Endothelial cell of umbilical vein (primary cell): ENCODE measurements at regions not wholly inside any gene's neighbourhood (a gene's known extent, or its start where the extent isn't known, plus 50 kb on each side); places are given as distances from the start of the nearest gene placed in this dataset.

Source experiments
- BruUV-seq: library from RNA; stranded (reverse); fragments of 400-500 nt; replicated peaks from 2 replicates; lab custom pipeline; 2021; lab: Mats Ljungman, UMichigan
- CTCF ChIA-PET: fragments of 300-600, 350-600 bp; sonication (Branson Sonifier 250); formaldehyde crosslinking; loops from one replicate; lab custom pipeline; 2021; ENCODE audit warnings: antibody characterized with exemption, inconsistent platforms; lab: Charles Lee
- POLR2A ChIA-PET: fragments of 300-600, 350-600 bp; sonication (Branson Sonifier 250); formaldehyde crosslinking; loops from one replicate; lab custom pipeline; 2021; ENCODE audit warnings: antibody characterized with exemption, inconsistent platforms; lab: Charles Lee
- DNase-seq: peaks from one replicate; pipeline ENCODE4 v3.0.0-alpha.2; 2011; ENCODE audit warnings: low read depth, low spot score
- FAIRE-seq: peaks from 2 replicates; lab custom pipeline; 2011; peaks lifted over from hg19 to GRCh38; lab: Jason Lieb, UNC
- H2AFZ ChIP-seq: 2 replicates; pipeline ENCODE4 v1.6.0; 2012; ENCODE audit warnings: low read depth, low read length, control low read depth, inconsistent platforms
- H3K27ac ChIP-seq: 2 replicates; pipeline ENCODE4 v1.5.1; 2011; ENCODE audit warnings: low read depth, mild to moderate bottlenecking, control low read depth, low read length, moderate library complexity; ENCODE audit not compliant: insufficient read depth
- H3K27me3 ChIP-seq, 2 experiments: 2 replicates each; pipeline versions ENCODE4 v1.6.0 to v1.6.1; 2011; ENCODE audit warnings: low read length in 2 of 2, mixed read lengths in 1 of 2; ENCODE audit not compliant: control insufficient read depth in 2 of 2, insufficient read depth in 2 of 2
- H3K36me3 ChIP-seq, 2 experiments: 2 replicates in 1 of 2; 3 replicates in 1 of 2; pipeline ENCODE4 v1.5.1; 2011; ENCODE audit warnings: low read length in 2 of 2, mild to moderate bottlenecking in 1 of 2, moderate library complexity in 1 of 2; ENCODE audit not compliant: control insufficient read depth in 2 of 2, insufficient read depth in 2 of 2; ENCODE audit errors: extremely low read depth in 1 of 2
- H3K4me1 ChIP-seq: 3 replicates; pipeline ENCODE4 v1.5.1; 2011; ENCODE audit warnings: mild to moderate bottlenecking, low read length; ENCODE audit not compliant: control insufficient read depth, insufficient read depth; ENCODE audit errors: extremely low read depth
- H3K4me2 ChIP-seq: 2 replicates; pipeline ENCODE4 v1.6.1; 2011; ENCODE audit warnings: low read length, control low read depth, mixed read lengths; ENCODE audit not compliant: insufficient read depth
- H3K4me3 ChIP-seq, 3 experiments: fragments of 200-600 bp in 1 of 3; sonication (generic), shearing (Covaris generic) in 1 of 3; replicated peaks in 1 of 3; 2 replicates each; pipeline ENCODE4 v1.5.1; 2011 to 2016; ENCODE audit warnings: control low read depth in 3 of 3, low read length in 3 of 3, mild to moderate bottlenecking in 2 of 3, inconsistent platforms in 1 of 3, low read depth in 1 of 3, moderate library complexity in 1 of 3; ENCODE audit not compliant: insufficient read depth in 1 of 3
- H3K79me2 ChIP-seq: 2 replicates; pipeline ENCODE4 v1.6.0; 2012; ENCODE audit warnings: low read length, inconsistent platforms; ENCODE audit not compliant: control insufficient read depth, insufficient read depth
- H3K9ac ChIP-seq: replicated peaks from 2 replicates; pipeline ENCODE3; 2011; ENCODE audit warnings: low read length, control low read depth; ENCODE audit not compliant: insufficient read depth; ENCODE audit errors: extremely low read depth
- H3K9me1 ChIP-seq: replicated peaks from 3 replicates; pipeline ENCODE4 v1.6.0; 2011; ENCODE audit warnings: mild to moderate bottlenecking, low read length; ENCODE audit not compliant: control insufficient read depth, insufficient read depth; ENCODE audit errors: extremely low read depth
- H3K9me3 ChIP-seq: replicated peaks from 2 replicates; pipeline ENCODE4 v1.5.1; 2012; ENCODE audit warnings: low read length, inconsistent platforms; ENCODE audit not compliant: control insufficient read depth, insufficient read depth
- H4K20me1 ChIP-seq: replicated peaks from 2 replicates; pipeline ENCODE3; 2011; ENCODE audit warnings: mild to moderate bottlenecking, low read length; ENCODE audit not compliant: control insufficient read depth, insufficient read depth; ENCODE audit errors: extremely low read depth
- EZH2 ChIP-seq: IDR thresholded peaks from 2 replicates; pipeline ENCODE4 v1.6.1; 2012; ENCODE audit warnings: borderline replicate concordance, low read depth, mild to moderate bottlenecking, moderate library complexity, low read length, inconsistent platforms; ENCODE audit not compliant: severe bottlenecking
- FOS ChIP-seq: IDR thresholded peaks from 2 replicates; pipeline ENCODE4 v1.6.1; 2011; ENCODE audit warnings: mild to moderate bottlenecking, low read length, moderate library complexity, borderline replicate concordance; ENCODE audit not compliant: insufficient read depth
- GATA2 ChIP-seq: IDR thresholded peaks from 2 replicates; pipeline ENCODE4 v1.7.0; 2011; ENCODE audit warnings: low read depth, mild to moderate bottlenecking, moderate library complexity, mixed read lengths, low read length; ENCODE audit not compliant: insufficient read length, insufficient read depth
- JUN ChIP-seq: IDR thresholded peaks from 2 replicates; pipeline ENCODE4 v1.6.1; 2011; ENCODE audit warnings: borderline replicate concordance, low read depth; ENCODE audit not compliant: insufficient read length, insufficient read depth
- MYC ChIP-seq: IDR thresholded peaks from one replicate; pipeline ENCODE4 v1.6.1; 2011; ENCODE audit warnings: mild to moderate bottlenecking, low read depth, low read length
- POLR2A ChIP-seq: IDR thresholded peaks from 2 replicates; pipeline ENCODE4 v1.6.1; 2012; ENCODE audit warnings: low read depth, mild to moderate bottlenecking, control low read depth, low read length
- POLR2AphosphoS5 ChIP-seq: IDR thresholded peaks from 2 replicates; pipeline ENCODE4 v1.6.1; 2012; ENCODE audit warnings: low read depth, mild to moderate bottlenecking, control low read depth, low read length, moderate library complexity; ENCODE audit not compliant: insufficient read depth
- dilution Hi-C: fragments of 300-500 bp; cut with MboI; formaldehyde crosslinking; loops from one replicate; pipeline ENCODE4 v1.15.0; 2019; ENCODE audit warnings: low sequenced_read_pairs; ENCODE audit not compliant: extremely low pct_ligation_motif_present
- intact Hi-C: fragments of 100-400 bp; cut with micrococcal nuclease; formaldehyde crosslinking; loops from one replicate; pipeline ENCODE4 v1.10.0; 2022
- TF ChIP-seq, protein P1 (sequence below): IDR thresholded peaks from 2 replicates; pipeline ENCODE4 v1.6.1; 2011; ENCODE audit not compliant: insufficient read depth, insufficient read length

DNA sequence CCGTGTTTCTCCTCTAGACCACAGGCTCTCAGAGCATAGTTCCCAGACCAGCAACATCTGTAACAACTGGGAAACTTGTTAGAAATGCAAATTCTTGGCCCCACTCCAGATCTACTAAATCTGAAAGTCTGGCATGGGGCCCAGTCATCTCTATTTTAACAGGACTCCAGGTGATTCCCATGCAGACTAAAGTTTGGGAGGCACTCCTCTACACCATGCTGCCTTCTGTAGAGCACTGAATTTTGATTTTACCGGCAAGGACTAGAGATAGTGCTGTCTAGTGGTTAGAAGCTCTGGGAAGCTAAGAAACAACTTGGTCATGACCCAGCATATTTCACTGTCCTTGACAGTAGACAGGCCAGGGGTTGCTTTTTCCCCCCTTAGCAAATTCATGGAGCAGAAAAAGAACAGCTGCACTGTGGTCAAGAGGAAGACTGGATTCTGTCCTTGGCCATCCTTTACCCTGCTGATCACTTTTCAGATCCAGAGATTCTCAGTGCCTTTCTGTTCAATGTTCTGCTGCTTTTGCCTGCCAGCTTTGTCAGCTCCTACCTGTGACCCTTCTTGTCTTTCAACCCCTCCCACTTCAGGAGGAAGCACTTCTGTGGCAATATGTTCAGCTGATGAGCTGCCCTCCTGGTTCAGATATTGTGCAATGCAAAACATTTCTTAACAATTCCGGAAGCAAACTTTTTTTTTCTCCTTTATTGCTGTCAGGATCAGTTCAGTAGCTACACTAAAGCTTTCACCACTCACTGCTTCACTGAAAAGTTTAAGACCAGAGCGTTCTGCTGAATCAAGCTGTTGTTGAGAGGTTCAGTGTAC, 133.8 kb upstream of the NUDT4 start:
- Histone ChIP-seq H3K9ac (no peak overlapping the region), H3K9me3 (no peaks in the 10 kb centered on the region), H3K4me3 (no peak overlapping the region), H3K79me2 (no peaks in the 10 kb centered on the region), H2AFZ (no peak overlapping the region), H3K27me3 (no peaks in the 10 kb centered on the region), H3K9me1 (no peaks in the 10 kb centered on the region), H3K27ac (no peak overlapping the region), H4K20me1 (no peaks in the 10 kb centered on the region), H3K36me3 (no peaks in the 10 kb centered on the region), H3K4me2 (no peak overlapping the region), H3K4me1 (no peaks in the 10 kb centered on the region)
- no TSS peak for BruUV-seq
- DNase-seq: peak; percentile 24
- TF ChIP-seq POLR2A: no peak
- no peak for TF ChIP-seq JUN
- TF ChIP-seq POLR2AphosphoS5: no peak
- no peak for TF ChIP-seq EZH2
- TF ChIP-seq MYC: no peak
- TF ChIP-seq GATA2: no peak
- no peak for TF ChIP-seq FOS
- TF ChIP-seq, protein P1, sequence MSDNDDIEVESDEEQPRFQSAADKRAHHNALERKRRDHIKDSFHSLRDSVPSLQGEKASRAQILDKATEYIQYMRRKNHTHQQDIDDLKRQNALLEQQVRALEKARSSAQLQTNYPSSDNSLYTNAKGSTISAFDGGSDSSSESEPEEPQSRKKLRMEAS: no peak
- POLR2A ChIA-PET: no interaction called here
- dilution Hi-C loops (no loop called here), intact Hi-C loops (no loop called here)
- CTCF ChIA-PET: interaction anchor here (0.7 to 1.8 kb wide), 6 partner anchors 9 to 416 kb away, joined by 3 to 5 read pairs (median 4); no protein-coding TSS in a partner anchor
- FAIRE-seq: no peak
